IPS-NIHi7 (cell line): ENCODE measurements at regions not wholly inside any gene's neighbourhood (a gene's known extent, or its start where the extent isn't known, plus 50 kb on each side); places are given as distances from the start of the nearest gene placed in this dataset.
"Not testable (repeated sequence)": the region's sequence is repeated elsewhere in the genome, so short reads cannot be mapped to it uniquely, and the experiment has no call there.

Experiments used
- DNase-seq: peaks from one replicate; pipeline ENCODE4 v3.0.0; 2012; ENCODE audit warnings: mixed read lengths; ENCODE audit errors: extremely low spot score

DNA sequence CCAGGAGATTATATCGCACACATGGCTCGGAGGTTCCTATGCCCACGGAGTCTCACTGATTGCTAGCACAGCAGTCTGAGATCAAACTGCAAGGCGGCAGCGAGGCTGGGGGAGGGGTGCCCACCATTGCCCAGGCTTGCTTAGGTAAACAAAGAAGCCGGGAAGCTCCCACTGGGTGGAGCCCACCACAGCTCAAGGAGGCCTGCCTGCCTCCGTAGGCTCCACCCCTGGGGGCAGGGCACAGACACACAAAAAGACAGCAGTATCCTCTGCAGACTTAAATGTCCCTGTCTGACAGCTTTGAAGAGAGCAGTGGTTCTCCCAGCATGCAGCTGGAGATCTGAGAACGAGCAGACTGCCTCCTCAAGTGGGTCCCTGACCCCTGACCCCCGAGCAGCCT lies 112.0 kb upstream of the NDST3 start:
- DNase-seq = not testable (repeated sequence)

DNA sequence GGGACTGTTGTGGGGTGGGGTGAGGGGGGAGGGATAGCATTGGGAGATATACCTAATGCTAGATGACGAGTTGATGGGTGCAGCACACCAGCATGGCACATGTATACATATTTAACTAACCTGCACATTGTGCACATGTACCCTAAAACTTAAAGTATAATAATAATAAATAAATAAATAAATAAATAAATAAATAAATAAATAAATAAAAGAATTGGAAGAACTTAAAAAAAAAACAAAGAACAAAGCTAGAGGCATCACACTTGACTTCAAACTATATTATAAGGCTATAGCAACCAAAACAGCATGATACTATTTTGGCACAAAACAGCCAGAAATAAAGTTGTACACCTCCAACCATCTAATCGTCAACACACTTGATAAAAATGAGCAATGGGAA lies 106.5 kb upstream of the NDST3 start:
- DNase-seq = not testable (repeated sequence)

DNA sequence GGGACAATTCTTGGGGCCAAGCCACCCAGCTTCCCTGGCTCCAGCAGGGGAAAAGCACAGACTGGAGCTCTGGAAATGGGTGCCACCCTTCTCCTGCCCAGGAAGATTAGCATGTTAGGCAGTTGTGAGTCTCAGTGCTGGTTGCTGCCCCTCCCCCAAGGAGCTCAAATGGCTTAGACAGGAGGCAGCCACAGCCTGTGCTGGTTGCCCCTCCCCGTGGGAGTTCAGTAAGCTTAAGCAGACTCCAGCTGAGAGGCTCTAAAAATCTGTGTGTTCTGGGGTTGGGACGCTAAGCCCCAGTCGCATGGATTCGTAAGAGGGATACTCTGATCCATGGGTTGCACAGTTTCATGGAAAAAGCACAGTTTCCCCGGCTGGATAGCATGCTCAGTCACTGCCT lies 92.7 kb upstream of the NDST3 start:
- no peak for DNase-seq

DNA sequence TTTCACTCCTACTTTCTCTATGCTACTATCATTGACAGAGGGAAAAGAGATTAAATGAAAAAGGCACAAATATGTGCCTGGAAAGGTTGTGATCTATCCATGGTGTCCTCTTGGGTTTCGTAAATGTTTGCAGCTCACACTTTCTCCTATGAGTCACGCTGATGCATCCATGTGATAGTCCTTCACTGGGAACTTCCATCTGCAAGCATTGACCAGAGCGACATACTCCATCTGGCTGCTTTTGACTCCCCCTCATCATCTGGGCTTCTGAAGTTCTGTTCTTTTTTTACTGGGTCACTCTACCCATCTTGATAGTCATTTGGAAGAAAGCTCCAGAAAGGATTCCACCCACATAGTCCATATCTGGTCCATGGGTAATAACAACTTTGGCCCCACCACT lies 84.7 kb upstream of the NDST3 start:
- DNase-seq = no peak

DNA sequence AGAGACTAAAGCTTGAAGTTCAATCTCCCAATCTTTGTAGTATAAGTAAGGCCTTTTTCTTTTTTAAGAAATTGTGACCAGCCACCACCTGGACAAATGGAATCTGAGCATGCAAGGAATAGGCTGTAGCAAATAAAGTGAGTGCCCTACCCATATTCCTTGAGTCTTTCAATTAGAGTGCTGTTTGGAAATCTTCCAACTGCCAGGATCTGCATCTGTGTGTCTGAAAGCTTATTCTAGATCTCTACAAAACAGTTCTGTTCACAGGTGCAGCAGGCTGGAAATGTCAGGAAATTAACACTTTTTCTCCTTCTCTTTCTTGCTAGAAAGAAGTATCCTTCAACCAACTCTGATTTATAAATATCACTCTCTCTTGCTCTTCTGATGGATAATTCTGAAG lies 76.7 kb upstream of the NDST3 start:
- no peak for DNase-seq

DNA sequence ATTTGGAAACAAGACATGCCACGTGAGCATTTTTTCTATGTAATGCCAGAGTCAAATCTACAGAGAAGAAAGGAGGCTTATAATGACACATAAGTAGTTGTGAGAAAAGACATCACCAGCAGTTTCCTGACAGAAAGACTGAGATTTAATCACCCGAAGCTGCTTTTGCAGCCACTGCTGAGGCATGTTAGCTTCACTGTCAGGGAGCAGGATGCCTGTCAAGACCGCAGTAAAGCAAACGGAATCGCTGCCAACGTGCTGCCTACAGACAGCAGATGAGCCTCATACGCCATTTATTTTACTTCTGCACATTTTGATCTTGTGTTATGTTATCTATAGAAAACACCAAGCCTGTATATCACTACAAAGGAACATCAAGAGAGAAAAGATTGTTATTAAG lies 68.7 kb upstream of the NDST3 start:
- DNase-seq = no peak

DNA sequence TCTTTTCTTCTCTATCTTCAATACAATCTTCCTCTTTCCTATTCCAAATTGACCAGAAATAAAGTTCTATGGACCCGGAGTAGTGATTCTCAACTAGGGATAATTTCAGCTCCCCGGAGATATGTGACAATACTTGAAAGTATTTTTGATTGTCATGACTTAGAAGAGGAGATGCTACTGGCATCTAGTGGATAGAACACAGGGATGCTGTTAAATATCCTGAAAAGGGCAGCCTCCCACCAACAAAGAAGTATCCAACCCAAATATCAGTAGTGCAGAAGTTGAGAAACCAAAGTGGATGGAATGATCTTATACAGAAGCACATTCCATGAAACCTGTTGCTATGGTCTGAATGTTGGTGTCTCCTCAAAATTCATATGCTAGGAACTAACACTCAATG lies 65.7 kb upstream of the NDST3 start:
- DNase-seq = no peak

DNA sequence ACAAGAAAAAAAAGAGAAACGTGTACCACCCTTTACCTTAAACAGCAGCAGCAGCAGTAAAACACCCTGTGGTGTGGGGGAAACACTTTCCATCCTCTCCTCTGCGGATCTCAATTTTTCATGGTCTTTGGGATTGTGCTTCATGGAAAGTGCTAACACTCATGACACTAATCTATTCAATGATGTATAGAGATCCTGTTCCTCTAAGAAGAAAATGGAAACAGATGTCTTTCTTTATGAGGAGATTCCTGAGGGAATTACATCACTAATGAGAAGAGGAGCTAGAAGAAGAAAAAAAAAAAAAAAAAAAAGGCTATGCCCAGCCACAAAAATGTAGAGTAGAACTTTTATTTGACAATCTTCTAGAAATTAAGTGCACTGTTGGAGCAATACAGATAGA lies 62.9 kb upstream of the NDST3 start:
- no peak for DNase-seq

DNA sequence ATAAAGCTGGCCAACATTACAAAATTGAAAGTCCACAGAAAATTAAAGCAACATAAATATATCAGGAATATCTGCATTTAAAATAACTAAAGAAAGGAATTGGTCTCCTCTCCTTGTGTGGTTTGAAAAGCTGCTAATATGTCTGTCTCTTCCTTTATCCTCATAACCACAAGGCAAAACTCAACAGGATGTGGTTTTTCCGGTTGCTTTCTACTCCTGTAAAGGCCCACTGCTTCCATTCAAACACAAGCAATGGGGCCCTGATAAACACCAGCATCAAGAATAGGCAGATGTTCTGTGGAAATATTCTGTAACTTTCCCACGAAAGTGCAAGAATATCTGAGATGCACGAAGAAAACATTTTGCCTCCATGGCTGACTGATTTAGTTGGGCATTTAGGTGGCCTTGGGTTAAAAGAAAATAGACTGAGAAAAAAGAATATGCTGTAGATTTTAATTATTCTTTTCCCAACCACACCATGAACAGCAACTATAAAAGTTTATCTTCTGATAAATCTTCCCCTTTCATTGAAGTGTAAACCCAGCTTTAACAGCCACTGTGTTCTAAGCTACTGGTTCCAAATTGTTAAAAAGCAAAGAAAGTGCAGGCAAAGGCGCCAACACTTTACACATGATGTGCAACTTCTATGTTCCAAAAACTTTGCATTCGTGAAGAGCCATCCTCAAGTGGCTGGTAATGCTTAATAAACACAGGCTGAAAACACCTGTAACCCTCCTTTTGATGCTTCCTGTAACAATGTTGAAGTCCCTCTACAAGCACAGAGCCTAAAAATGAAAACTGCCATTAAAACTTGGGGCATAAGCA lies 50.5 kb upstream of the NDST3 start:
- DNase-seq = no peak

DNA sequence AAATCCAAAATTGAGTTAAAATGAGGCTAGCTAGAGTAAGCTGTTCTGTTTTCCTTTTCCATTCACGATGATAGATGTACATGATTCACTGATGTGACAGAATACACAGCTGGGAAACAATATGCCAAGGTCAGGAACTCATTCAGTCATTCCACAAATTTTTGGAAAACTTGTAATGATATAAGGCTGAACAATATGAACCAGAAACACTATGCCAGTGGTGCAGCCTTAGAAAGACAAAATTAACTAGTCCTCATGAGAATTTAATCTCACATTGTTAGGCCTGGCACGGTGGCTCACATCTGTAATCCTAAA lies 50.0 kb upstream of the NDST3 start:
- DNase-seq = no peak
